ENCODE measurements at regions not wholly inside any gene's neighbourhood (a gene's known extent, or its start where the extent isn't known, plus 50 kb on each side); places are given as distances from the start of the nearest gene placed in this dataset.

DNA sequence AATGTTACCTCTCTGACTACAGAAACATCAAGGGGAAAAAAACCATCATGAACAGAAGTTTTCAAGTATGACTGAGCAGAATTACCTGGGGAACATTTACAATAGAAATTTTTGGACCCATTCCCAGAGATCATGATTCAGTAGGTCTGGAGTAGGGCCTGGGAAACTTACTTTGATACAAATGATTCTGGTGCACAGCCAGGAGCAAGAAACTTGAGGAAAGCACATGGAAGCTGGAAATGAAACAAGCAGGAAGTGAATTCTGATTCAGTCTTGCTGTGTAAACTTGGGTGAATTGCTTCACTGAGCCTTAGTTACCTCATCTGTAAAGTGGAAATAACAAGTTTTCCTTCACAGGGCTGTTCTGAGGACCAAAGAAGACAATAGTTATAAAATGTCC, 192.5 kb upstream of the TAPT1 start:
- Histone ChIP-seq H3K27me3 (no peaks in the 10 kb centered on the region), H3K27ac (no peak overlapping the region), H3K4me1 (peaks cover 4% of the 10 kb centered on the region), H3K36me3 (ENCODE audit: low read depth, missing control alignments) (no peaks in the 10 kb centered on the region), H3K9me3 (no peaks in the 10 kb centered on the region), H3K4me3 (no peak overlapping the region)
- intact Hi-C loops (cut with DNase I; ENCODE audit: low total_unique reads) = no loop called here
- DNase-seq = no peak
- TF ChIP-seq, protein P1, sequence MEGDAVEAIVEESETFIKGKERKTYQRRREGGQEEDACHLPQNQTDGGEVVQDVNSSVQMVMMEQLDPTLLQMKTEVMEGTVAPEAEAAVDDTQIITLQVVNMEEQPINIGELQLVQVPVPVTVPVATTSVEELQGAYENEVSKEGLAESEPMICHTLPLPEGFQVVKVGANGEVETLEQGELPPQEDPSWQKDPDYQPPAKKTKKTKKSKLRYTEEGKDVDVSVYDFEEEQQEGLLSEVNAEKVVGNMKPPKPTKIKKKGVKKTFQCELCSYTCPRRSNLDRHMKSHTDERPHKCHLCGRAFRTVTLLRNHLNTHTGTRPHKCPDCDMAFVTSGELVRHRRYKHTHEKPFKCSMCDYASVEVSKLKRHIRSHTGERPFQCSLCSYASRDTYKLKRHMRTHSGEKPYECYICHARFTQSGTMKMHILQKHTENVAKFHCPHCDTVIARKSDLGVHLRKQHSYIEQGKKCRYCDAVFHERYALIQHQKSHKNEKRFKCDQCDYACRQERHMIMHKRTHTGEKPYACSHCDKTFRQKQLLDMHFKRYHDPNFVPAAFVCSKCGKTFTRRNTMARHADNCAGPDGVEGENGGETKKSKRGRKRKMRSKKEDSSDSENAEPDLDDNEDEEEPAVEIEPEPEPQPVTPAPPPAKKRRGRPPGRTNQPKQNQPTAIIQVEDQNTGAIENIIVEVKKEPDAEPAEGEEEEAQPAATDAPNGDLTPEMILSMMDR (IDR thresholded peaks at IDR 0.05) = no peak
- no peak for TF ChIP-seq POLR2A (IDR thresholded peaks at IDR 0.05)

DNA sequence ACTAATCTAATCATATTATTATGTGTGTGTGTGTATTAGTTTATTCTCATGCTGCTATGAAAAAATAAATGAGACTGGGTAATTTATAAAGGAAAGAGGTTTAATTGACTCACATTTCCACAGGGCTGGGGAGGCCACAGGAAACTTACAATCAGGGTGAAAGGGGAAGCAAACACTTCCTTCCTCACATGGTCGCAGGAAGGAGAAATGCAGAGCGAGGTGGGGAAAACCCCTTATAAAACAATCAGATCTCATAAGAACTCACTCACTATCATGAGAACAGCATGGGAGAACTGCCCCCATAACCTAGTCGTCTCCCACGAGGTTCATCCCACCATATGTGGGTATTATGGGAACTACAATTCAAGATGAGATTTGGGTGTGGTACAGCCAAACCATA, 190.9 kb upstream of the TAPT1 start:
- no peak for TF ChIP-seq POLR2A (IDR thresholded peaks at IDR 0.05)
- TF ChIP-seq, protein P1 (IDR thresholded peaks at IDR 0.05) = no peak
- H3K4me1 ChIP-seq = peaks cover 4% of the 10 kb centered on the region
- intact Hi-C loops (cut with DNase I; ENCODE audit: low total_unique reads) = no loop called here
- H3K4me3 ChIP-seq = no peak overlapping the region
- H3K27ac ChIP-seq = no peak overlapping the region
- H3K9me3 ChIP-seq = no peaks in the 10 kb centered on the region
- no peak for DNase-seq
- WGBS, 2 donors = 71 to 80% methylated on average over 4 of the region's 4 CpGs
- no peaks in the 10 kb centered on the region for H3K27me3 ChIP-seq
- H3K36me3 ChIP-seq (ENCODE audit: low read depth, missing control alignments) = no peaks in the 10 kb centered on the region

DNA sequence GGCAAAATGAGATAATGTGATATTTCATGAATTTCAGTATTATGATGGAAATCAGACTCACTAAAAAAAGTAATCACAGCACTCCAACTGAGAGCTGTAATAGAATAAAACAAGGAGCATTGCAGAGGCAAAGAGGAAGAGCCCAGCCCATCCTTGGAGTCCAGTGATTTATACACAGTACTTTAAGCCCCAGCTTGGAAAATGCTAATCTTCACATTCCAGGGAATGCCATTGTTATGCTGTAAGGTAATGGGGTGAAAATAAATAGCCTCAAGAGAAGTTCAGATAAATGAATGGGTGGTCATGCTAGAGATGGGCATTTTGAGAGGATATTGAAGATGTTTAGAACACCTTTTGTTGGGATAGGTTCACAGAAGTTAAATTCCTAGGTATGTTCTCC, 190.3 kb upstream of the TAPT1 start:
- Histone ChIP-seq H3K27me3 (no peaks in the 10 kb centered on the region), H3K36me3 (ENCODE audit: low read depth, missing control alignments) (no peaks in the 10 kb centered on the region), H3K9me3 (no peaks in the 10 kb centered on the region), H3K27ac (no peak overlapping the region), H3K4me3 (no peak overlapping the region), H3K4me1 (peaks cover 4% of the 10 kb centered on the region)
- no peak for DNase-seq
- intact Hi-C loops (cut with DNase I; ENCODE audit: low total_unique reads) = no loop called here
- TF ChIP-seq POLR2A (IDR thresholded peaks at IDR 0.05) = no peak
- TF ChIP-seq, protein P1 (IDR thresholded peaks at IDR 0.05) = no peak

DNA sequence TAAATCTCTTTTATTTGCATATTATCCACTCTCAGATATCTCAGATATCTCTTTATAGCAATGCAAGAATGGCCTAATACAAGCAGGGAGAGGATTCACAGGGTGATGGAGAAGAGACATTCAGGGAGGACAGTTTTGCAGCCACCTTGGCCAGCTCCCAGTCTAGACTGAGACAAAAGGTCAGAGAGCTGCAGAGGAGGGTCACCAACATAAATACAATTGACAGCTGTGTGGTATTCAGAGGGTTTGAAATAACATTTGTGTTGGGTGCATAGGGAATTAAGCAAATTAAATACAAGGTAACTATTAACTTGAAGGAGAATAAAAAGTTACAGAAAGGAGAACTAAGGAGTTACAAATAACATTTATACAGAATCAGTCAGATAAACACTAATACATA, 189.5 kb upstream of the TAPT1 start:
- Histone ChIP-seq H3K36me3 (ENCODE audit: low read depth, missing control alignments) (no peaks in the 10 kb centered on the region), H3K9me3 (no peaks in the 10 kb centered on the region), H3K4me3 (no peak overlapping the region), H3K27ac (no peak overlapping the region), H3K27me3 (no peaks in the 10 kb centered on the region), H3K4me1 (peaks cover 4% of the 10 kb centered on the region)
- intact Hi-C loops (cut with DNase I; ENCODE audit: low total_unique reads) = no loop called here
- DNase-seq = peak; percentile 58
- TF ChIP-seq, protein P1 (IDR thresholded peaks at IDR 0.05) = no peak
- TF ChIP-seq POLR2A (IDR thresholded peaks at IDR 0.05) = no peak

DNA sequence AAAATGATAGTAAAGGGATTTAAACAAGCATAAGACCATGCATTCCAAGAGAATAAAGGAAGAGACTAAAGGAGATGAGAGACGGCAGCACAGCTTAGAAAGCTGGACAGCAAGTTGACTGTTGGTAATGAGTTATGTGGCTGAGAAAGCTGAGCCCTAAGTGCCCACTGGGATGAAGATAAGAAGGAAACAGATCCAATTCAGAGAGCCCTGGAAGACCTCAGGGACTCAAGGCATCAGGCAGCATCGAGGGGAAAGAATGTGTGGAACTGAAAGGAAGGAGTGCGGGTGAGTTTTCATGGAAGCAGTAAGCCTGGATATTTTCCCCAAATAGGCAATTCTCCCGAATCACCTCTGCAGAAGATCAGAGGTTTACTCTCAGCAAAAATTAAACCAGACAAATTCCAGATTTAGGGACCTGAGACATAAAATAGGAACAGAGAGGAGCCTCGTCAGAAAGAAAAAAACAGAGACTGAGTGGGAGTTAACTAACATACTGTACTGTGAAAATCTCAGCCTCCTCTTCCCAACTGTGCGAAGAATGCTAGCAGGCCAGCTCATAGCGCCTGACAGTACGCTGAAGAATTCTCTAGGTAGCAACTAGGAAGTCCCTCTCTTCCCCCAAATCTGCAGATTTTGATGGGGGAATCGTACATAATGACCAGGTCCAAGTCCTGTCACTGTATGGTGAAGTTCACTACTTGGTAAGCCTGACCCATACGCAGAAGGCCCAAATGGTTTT, 187.7 kb upstream of the TAPT1 start:
- intact Hi-C loops (cut with DNase I; ENCODE audit: low total_unique reads) = no loop called here
- H3K4me3 ChIP-seq = no peak overlapping the region
- peaks cover 4% of the 10 kb centered on the region for H3K4me1 ChIP-seq
- H3K9me3 ChIP-seq = no peaks in the 10 kb centered on the region
- TF ChIP-seq, protein P1 (IDR thresholded peaks at IDR 0.05) = no peak
- no peak for TF ChIP-seq POLR2A (IDR thresholded peaks at IDR 0.05)
- H3K36me3 ChIP-seq (ENCODE audit: low read depth, missing control alignments) = no peaks in the 10 kb centered on the region
- 69 to 73% methylated on average over 10 of the region's 10 CpGs for WGBS, 2 donors
- DNase-seq = no peak
- H3K27ac ChIP-seq = no peak overlapping the region
- no peaks in the 10 kb centered on the region for H3K27me3 ChIP-seq
